Muscle of leg (tissue), 3 donors: ENCODE measurements at regions not wholly inside any gene's neighbourhood (a gene's known extent, or its start where the extent isn't known, plus 50 kb on each side); places are given as distances from the start of the nearest gene placed in this dataset.
"Not testable (repeated sequence)": the region's sequence is repeated elsewhere in the genome, so short reads cannot be mapped to it uniquely, and the experiment has no call there.

Experiments used
- DNase-seq: peaks from one replicate; pipeline ENCODE4 v3.0.0; 2013
- H3K27ac ChIP-seq: one replicate; pipeline ENCODE4 v1.5.1; 2013; ENCODE audit warnings: mild to moderate bottlenecking, low read length, control low read depth
- H3K27me3 ChIP-seq: one replicate; pipeline ENCODE4 v1.6.1; 2013; ENCODE audit warnings: low read length; ENCODE audit not compliant: control insufficient read depth, insufficient read depth
- H3K36me3 ChIP-seq: one replicate; pipeline ENCODE4 v1.6.1; 2013; ENCODE audit warnings: low read length; ENCODE audit not compliant: control insufficient read depth, insufficient read depth
- H3K4me1 ChIP-seq: one replicate; pipeline ENCODE4 v1.6.1; 2013; ENCODE audit warnings: low read length; ENCODE audit not compliant: control insufficient read depth, insufficient read depth
- H3K4me3 ChIP-seq: one replicate; pipeline ENCODE4 v1.5.1; 2013; ENCODE audit warnings: low read length, control low read depth
- H3K9me3 ChIP-seq: replicated peaks from 2 replicates; pipeline ENCODE4 v1.6.1; 2013; ENCODE audit warnings: low read depth, low read length; ENCODE audit not compliant: control insufficient read depth
- WGBS: methylation state at CpG from one replicate; pipeline ENCODE4 v1.1.5; 2013; ENCODE audit warnings: missing lambda C conversion rate; ENCODE audit not compliant: insufficient coverage; 5-methylcytosine and 5-hydroxymethylcytosine counted together

GRCh38 chr6:112477125-112477524 is 130.0 kb downstream of the RFPL4B start:
- Histone ChIP-seq H3K36me3 (no peaks in the 10 kb centered on the region), H3K4me3 (no peak overlapping the region), H3K4me1 (no peaks in the 10 kb centered on the region), H3K27ac (peak overlapping the region; percentile 60), H3K9me3 (no peaks in the 10 kb centered on the region), H3K27me3 (no peaks in the 10 kb centered on the region)
- WGBS: 84% methylated on average over 3 of the region's 5 CpGs
- no peak for DNase-seq

DNA sequence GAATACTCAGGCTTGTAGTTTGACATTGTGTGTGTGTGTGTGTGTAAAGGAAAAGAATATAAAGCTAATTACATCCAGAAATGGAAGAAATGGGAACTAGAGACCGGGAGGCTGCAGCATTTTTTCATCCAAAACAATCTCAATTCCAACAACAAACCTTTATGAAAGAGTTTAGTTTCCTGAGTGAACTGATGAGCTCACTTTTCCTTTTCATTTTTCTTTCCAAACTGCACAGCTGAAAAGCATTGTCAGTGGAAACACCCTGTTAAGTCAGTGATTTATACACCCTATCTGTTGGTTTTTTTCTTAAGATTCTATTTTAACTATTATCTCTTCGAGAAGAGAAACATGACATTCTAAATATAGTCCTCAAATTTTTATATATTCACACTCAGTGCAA is 130.9 kb downstream of the RFPL4B start:
- Histone ChIP-seq H3K27me3 (no peaks in the 10 kb centered on the region), H3K4me1 (no peaks in the 10 kb centered on the region), H3K4me3 (no peak overlapping the region), H3K9me3 (no peaks in the 10 kb centered on the region), H3K36me3 (no peaks in the 10 kb centered on the region), H3K27ac (peak overlapping the region; percentile 62)
- no CpG with 5 or more reads among the region's 2 CpGs for WGBS
- DNase-seq: peak; percentile 98

DNA sequence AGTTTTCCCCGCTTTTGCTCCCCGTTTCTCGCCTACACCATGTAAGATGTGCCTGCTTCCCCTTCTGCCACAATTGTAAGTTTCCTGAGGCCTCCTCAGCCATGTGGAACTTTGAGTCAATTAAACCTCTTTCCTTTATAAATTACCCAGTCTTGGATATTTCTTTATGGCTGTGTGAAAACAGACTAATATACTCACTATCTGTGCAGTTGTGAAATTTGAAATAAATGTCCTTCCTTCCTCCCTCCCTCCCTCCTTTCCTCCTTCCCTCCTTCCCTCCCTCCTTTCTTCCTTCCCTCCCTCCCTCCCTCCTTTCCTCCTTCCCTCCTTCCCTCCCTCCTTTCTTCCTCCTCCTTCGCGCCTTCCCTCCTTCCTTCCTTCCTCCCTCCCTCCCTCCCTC is 132.8 kb downstream of the RFPL4B start:
- H3K4me1 ChIP-seq, H3K4me3 ChIP-seq, H3K36me3 ChIP-seq, H3K27me3 ChIP-seq, H3K27ac ChIP-seq, DNase-seq, H3K9me3 ChIP-seq: not testable (repeated sequence)
- WGBS: 100% methylated on average over 1 of the region's 5 CpGs

- Histone ChIP-seq H3K9me3 (no peaks in the 10 kb centered on the region), H3K36me3 (no peaks in the 10 kb centered on the region), H3K4me3 (no peak overlapping the region), H3K27me3 (no peaks in the 10 kb centered on the region), H3K27ac (no peak overlapping the region), H3K4me1 (no peaks in the 10 kb centered on the region)
- no peak for DNase-seq
- WGBS: no CpG with 5 or more reads among the region's 1 CpG
These were observed 133.4 kb downstream of the RFPL4B start for GRCh38 chr6:112480553-112480952.

GRCh38 chr6:112481211-112481610 is 134.1 kb downstream of the RFPL4B start:
- H3K36me3 ChIP-seq: no peaks in the 10 kb centered on the region
- no peak overlapping the region for H3K27ac ChIP-seq
- DNase-seq: peak; percentile 68
- no peaks in the 10 kb centered on the region for H3K9me3 ChIP-seq
- H3K27me3 ChIP-seq: no peaks in the 10 kb centered on the region
- H3K4me1 ChIP-seq: no peaks in the 10 kb centered on the region
- H3K4me3 ChIP-seq: no peak overlapping the region
- WGBS: 80% methylated on average over 1 of the region's 2 CpGs

DNA sequence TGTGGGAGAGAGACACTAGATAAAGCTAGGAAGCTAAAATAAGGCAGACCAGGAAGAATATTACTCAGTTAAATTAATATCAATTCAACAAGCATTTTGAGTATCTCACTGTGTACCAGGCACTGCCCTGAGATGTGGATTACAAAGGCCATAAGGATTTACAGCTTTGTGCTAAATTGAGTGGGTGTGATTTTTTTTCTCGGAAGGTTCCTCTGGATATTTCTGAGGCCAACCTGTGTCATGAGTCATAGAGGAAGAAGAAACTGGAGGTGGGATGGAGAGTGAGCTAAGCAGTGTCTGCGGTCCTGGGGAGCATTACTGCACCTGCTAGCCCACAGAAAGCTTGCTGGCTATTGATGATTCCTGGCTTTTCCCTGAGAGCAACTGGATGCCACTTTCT is 135.2 kb downstream of the RFPL4B start:
- Histone ChIP-seq H3K36me3 (no peaks in the 10 kb centered on the region), H3K27ac (no peak overlapping the region), H3K4me1 (no peaks in the 10 kb centered on the region), H3K4me3 (no peak overlapping the region), H3K27me3 (no peaks in the 10 kb centered on the region), H3K9me3 (no peaks in the 10 kb centered on the region)
- WGBS: 80% methylated on average over 1 of the region's 2 CpGs
- DNase-seq: no peak

GRCh38 chr6:112485120-112485826 is 138.1 kb downstream of the RFPL4B start:
- Histone ChIP-seq H3K4me1 (no peaks in the 10 kb centered on the region), H3K36me3 (no peaks in the 10 kb centered on the region), H3K27ac (peak overlapping the region; percentile 31), H3K27me3 (no peaks in the 10 kb centered on the region), H3K4me3 (no peak overlapping the region), H3K9me3 (no peaks in the 10 kb centered on the region)
- DNase-seq: peak; percentile 63
- WGBS: no CpG with 5 or more reads among the region's 3 CpGs

DNA sequence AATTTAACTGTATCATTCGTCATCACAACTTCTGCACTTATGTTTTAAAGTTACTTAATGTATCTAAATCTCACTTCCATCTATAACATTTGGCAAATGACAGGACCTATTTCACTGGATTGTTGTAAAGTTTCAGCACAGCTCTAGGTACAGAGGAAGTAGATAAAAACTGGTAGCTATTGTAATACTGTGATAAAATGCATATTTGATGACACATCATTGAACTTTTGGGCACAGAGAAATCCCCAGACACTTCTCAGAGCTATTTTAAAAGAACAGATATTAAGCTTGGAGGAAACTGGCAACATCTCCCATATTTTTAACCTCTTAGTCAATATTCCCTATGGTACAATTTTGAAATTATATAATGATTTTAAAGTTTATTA is 138.7 kb downstream of the RFPL4B start:
- DNase-seq: peak; percentile 58
- H3K27ac ChIP-seq: peak overlapping the region; percentile 31
- no CpG with 5 or more reads among the region's 1 CpG for WGBS

GRCh38 chr6:112486454-112486853 is 139.3 kb downstream of the RFPL4B start:
- WGBS: no CpG with 5 or more reads among the region's 3 CpGs
- Histone ChIP-seq H3K36me3 (no peaks in the 10 kb centered on the region), H3K4me1 (no peaks in the 10 kb centered on the region), H3K27me3 (no peaks in the 10 kb centered on the region), H3K27ac (no peak overlapping the region), H3K9me3 (no peaks in the 10 kb centered on the region), H3K4me3 (no peak overlapping the region)
- peak; percentile 35 for DNase-seq

More for the DNA sequence above, 138.7 kb downstream of the RFPL4B start:
- no peaks in the 10 kb centered on the region for H3K36me3 ChIP-seq
- no peaks in the 10 kb centered on the region for H3K9me3 ChIP-seq
- H3K4me1 ChIP-seq: no peaks in the 10 kb centered on the region
- no peaks in the 10 kb centered on the region for H3K27me3 ChIP-seq
- H3K4me3 ChIP-seq: no peak overlapping the region

- DNase-seq: no peak
- H3K4me1 ChIP-seq: no peaks in the 10 kb centered on the region
- H3K27ac ChIP-seq: no peak overlapping the region
- H3K9me3 ChIP-seq: no peaks in the 10 kb centered on the region
- no peaks in the 10 kb centered on the region for H3K36me3 ChIP-seq
- no peak overlapping the region for H3K4me3 ChIP-seq
- no peaks in the 10 kb centered on the region for H3K27me3 ChIP-seq
- WGBS: no CpG with 5 or more reads among the region's 2 CpGs
These were observed 141.1 kb downstream of the RFPL4B start for GRCh38 chr6:112488238-112488637.

- peaks cover 8% of the 10 kb centered on the region for H3K4me1 ChIP-seq
- 0% methylated on average over 4 of the region's 5 CpGs for WGBS
- peak; percentile 97 for DNase-seq
- no peaks in the 10 kb centered on the region for H3K36me3 ChIP-seq
- H3K4me3 ChIP-seq: no peak overlapping the region
- H3K9me3 ChIP-seq: no peaks in the 10 kb centered on the region
- no peaks in the 10 kb centered on the region for H3K27me3 ChIP-seq
- H3K27ac ChIP-seq: peak overlapping the region; percentile 57
These were observed 154.6 kb downstream of the RFPL4B start for GRCh38 chr6:112501705-112502104.
